Kidney epithelial cell (primary cell): ENCODE measurements at regions not wholly inside any gene's neighbourhood (a gene's known extent, or its start where the extent isn't known, plus 50 kb on each side); places are given as distances from the start of the nearest gene placed in this dataset.

ENCODE experiments used
- DNase-seq: peaks from one replicate; pipeline ENCODE4 v3.0.0-alpha.2; 2010; ENCODE audit warnings: low read depth
- H3K27me3 ChIP-seq: 2 replicates; pipeline ENCODE4 v1.6.0; 2011; ENCODE audit warnings: low read length; ENCODE audit not compliant: control insufficient read depth, insufficient read depth
- H3K36me3 ChIP-seq: 2 replicates; pipeline ENCODE4 v1.5.1; 2011; ENCODE audit warnings: low read length; ENCODE audit not compliant: control insufficient read depth, insufficient read depth
- H3K4me3 ChIP-seq: 2 replicates; pipeline ENCODE4 v1.5.1; 2011; ENCODE audit warnings: low read depth, mild to moderate bottlenecking, control low read depth, low read length
- CTCF ChIP-seq: IDR thresholded peaks from 2 replicates; pipeline ENCODE4 v1.5.1; 2011; ENCODE audit warnings: mild to moderate bottlenecking, moderate library complexity, low read length, control low read depth, inconsistent platforms; ENCODE audit not compliant: insufficient read depth, poor library complexity, severe bottlenecking

DNA sequence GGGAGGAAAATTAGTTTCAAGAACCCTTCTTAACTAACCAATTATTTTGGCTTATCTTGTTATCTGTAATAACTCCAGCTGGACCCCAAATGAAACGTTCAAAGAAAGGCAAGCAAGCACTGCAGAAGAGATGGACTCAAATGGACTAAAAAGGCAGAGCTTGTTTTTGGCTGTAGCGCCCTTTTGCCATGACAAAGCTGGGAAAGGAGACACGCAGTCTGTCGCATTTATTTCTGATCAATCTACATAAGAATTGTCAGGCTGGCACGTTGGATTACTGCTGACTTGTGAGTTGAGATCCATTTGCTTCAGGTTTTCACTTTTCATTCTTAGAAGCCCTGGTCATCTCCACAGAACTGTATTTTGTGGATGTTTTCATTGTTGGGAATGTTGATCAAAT, 402.9 kb downstream of the TMEM182 start:
- Histone ChIP-seq H3K27me3 (no peaks in the 10 kb centered on the region), H3K4me3 (no peak overlapping the region), H3K36me3 (no peaks in the 10 kb centered on the region)
- no peak for DNase-seq
- no peak for TF ChIP-seq CTCF

- H3K36me3 ChIP-seq: no peaks in the 10 kb centered on the region
- no peaks in the 10 kb centered on the region for H3K27me3 ChIP-seq
- DNase-seq: no peak
- no peak overlapping the region for H3K4me3 ChIP-seq
- TF ChIP-seq CTCF: no peak
Observed at GRCh38 chr2:103165836-103166235, 404.0 kb downstream of the TMEM182 start.

GRCh38 chr2:103166456-103167324, 404.9 kb downstream of the TMEM182 start:
- TF ChIP-seq CTCF: no peak
- no peaks in the 10 kb centered on the region for H3K27me3 ChIP-seq
- DNase-seq: peak; percentile 41
- no peak overlapping the region for H3K4me3 ChIP-seq
- no peaks in the 10 kb centered on the region for H3K36me3 ChIP-seq

DNA sequence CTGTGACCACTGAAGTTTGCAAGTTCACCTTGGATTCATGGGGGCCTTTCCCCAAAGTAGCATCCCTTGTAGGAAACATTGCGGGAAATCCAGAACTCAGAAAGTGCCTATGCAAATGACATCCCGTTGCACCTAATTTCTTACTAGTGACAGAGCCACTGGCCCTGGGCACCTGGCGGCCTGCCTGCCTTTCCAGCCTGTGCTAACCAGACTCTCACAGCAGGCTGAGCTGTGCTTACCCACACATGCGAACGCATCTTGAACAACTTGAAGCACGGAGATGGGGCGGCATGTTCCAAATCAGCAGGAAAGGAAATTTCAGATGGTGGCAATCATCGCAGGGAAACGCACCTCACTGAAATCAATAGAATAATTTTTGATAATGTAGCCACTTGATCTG, 405.8 kb downstream of the TMEM182 start:
- no peak for DNase-seq
- TF ChIP-seq CTCF: no peak

DNA sequence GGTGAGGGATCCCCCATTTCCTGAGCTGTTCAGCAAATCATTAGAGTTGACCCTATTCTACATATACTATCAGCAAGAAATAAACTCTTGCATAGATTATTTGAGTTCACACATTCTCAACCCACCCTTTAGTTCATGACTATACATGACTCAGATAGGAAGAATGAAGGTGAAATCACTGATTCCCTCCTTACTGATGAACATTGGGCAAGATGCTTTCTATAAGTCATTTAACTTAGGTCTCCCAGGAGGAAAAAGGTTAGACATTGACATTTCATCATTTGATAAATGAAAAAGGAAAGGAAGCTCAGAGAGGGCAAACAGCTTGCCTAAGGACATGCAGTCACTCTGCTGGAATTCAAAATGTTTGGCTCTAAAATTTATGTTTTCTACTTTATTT, 408.0 kb downstream of the TMEM182 start:
- H3K4me3 ChIP-seq: no peak overlapping the region
- H3K27me3 ChIP-seq: no peaks in the 10 kb centered on the region
- no peaks in the 10 kb centered on the region for H3K36me3 ChIP-seq
- TF ChIP-seq CTCF: no peak
- no peak for DNase-seq

More for the DNA sequence above, 405.8 kb downstream of the TMEM182 start:
- Histone ChIP-seq H3K36me3 (no peaks in the 10 kb centered on the region), H3K4me3 (no peak overlapping the region), H3K27me3 (no peaks in the 10 kb centered on the region)

- no peak for DNase-seq
- Histone ChIP-seq H3K4me3 (no peak overlapping the region), H3K36me3 (no peaks in the 10 kb centered on the region), H3K27me3 (no peaks in the 10 kb centered on the region)
- TF ChIP-seq CTCF: no peak
Observed at GRCh38 chr2:103172821-103173220, 411.0 kb downstream of the TMEM182 start.
